Caco-2 (cell line): ENCODE measurements at regions not wholly inside any gene's neighbourhood (a gene's known extent, or its start where the extent isn't known, plus 50 kb on each side); places are given as distances from the start of the nearest gene placed in this dataset.

Source experiments
- BruUV-seq: library from RNA; stranded (reverse); fragments of 400-500 nt; replicated peaks from 2 replicates; lab custom pipeline; 2021; lab: Mats Ljungman, UMichigan
- CTCF ChIA-PET: fragments of 300-600 bp; sonication (Branson Sonifier 250); formaldehyde crosslinking; loops from one replicate; lab custom pipeline; 2022; ENCODE audit warnings: antibody characterized with exemption; lab: Charles Lee
- POLR2A ChIA-PET: fragments of 300-600 bp; sonication (Branson Sonifier 250); formaldehyde crosslinking; loops from one replicate; lab custom pipeline; 2022; ENCODE audit warnings: antibody characterized with exemption; lab: Charles Lee
- DNase-seq, 2 experiments: peaks; one replicate each; pipeline versions ENCODE4 v3.0.0 to v3.0.0-alpha.2; 2020 to 2022
- H3K27me3 ChIP-seq: replicated peaks from 2 replicates; pipeline ENCODE4 v1.6.0; 2011; ENCODE audit warnings: low read length; ENCODE audit not compliant: control insufficient read depth, insufficient read depth
- H3K36me3 ChIP-seq: 2 replicates; pipeline ENCODE4 v1.5.1; 2011; ENCODE audit warnings: low read length; ENCODE audit not compliant: control insufficient read depth, insufficient read depth
- H3K4me1 ChIP-seq: fragments of 250-450 bp; sonication (Bioruptor Pico); 2 replicates; pipeline ENCODE4 v1.5.1; 2020; ENCODE audit warnings: mild to moderate bottlenecking
- H3K4me3 ChIP-seq: 2 replicates; pipeline ENCODE4 v1.5.1; 2011; ENCODE audit warnings: low read depth, mild to moderate bottlenecking, control low read depth, low read length
- H3K9me3 ChIP-seq: fragments of 250-450 bp; sonication (Bioruptor Pico); 2 replicates; pipeline ENCODE4 v1.5.1; 2020; ENCODE audit warnings: mild to moderate bottlenecking, moderate library complexity
- H3K27ac Mint-ChIP-seq: one replicate; pipeline ENCODE4 v1.8.0; 2022; ENCODE audit warnings: mixed read lengths; ENCODE audit not compliant: unreplicated experiment
- H3K27me3 Mint-ChIP-seq: one replicate; pipeline ENCODE4 v1.8.0; 2022; ENCODE audit warnings: mixed read lengths; ENCODE audit not compliant: insufficient read depth, unreplicated experiment
- H3K36me3 Mint-ChIP-seq: one replicate; pipeline ENCODE4 v1.8.0; 2022; ENCODE audit warnings: mild to moderate bottlenecking, mixed read lengths; ENCODE audit not compliant: insufficient read depth, unreplicated experiment
- H3K4me1 Mint-ChIP-seq: one replicate; pipeline ENCODE4 v1.8.0; 2022; ENCODE audit warnings: low read depth, mixed read lengths; ENCODE audit not compliant: unreplicated experiment
- H3K4me3 Mint-ChIP-seq: one replicate; pipeline ENCODE4 v1.8.0; 2022; ENCODE audit warnings: mild to moderate bottlenecking, moderate library complexity, mixed read lengths; ENCODE audit not compliant: unreplicated experiment
- H3K9me3 Mint-ChIP-seq: one replicate; pipeline ENCODE4 v1.8.0; 2022; ENCODE audit warnings: mixed read lengths; ENCODE audit not compliant: unreplicated experiment
- intact Hi-C: fragments of 100-400 bp; cut with micrococcal nuclease; formaldehyde crosslinking; loops from one replicate; pipeline ENCODE4 v1.10.0; 2022; ENCODE audit not compliant: unreplicated experiment
- TF ChIP-seq, protein P1 (sequence below), 2 experiments: fragments of 200-600 bp in 1 of 2; IDR thresholded peaks; 1 replicate in 1 of 2; 2 replicates in 1 of 2; pipeline versions ENCODE4 v1.5.1 to v1.8.0; 2011 to 2022; ENCODE audit warnings: antibody characterized with exemption in 1 of 2, control low read depth in 1 of 2, inconsistent platforms in 1 of 2, low read depth in 1 of 2, low read length in 1 of 2, mild to moderate bottlenecking in 1 of 2, moderate library complexity in 1 of 2; ENCODE audit not compliant: insufficient read depth in 1 of 2, severe bottlenecking in 1 of 2, unreplicated experiment in 1 of 2

GRCh38 chr18:73741946-73742345, 405.7 kb downstream of the FBXO15 start:
- Histone ChIP-seq H3K4me3 (no peak overlapping the region), H3K27me3 (no peaks in the 10 kb centered on the region), H3K4me1 (no peaks in the 10 kb centered on the region), H3K36me3 (no peaks in the 10 kb centered on the region), H3K9me3 (no peaks in the 10 kb centered on the region)
- no peak for DNase-seq
- no peaks in the 10 kb centered on the region for H3K4me1 Mint-ChIP-seq
- H3K36me3 Mint-ChIP-seq = no peaks in the 10 kb centered on the region
- TF ChIP-seq, protein P1, sequence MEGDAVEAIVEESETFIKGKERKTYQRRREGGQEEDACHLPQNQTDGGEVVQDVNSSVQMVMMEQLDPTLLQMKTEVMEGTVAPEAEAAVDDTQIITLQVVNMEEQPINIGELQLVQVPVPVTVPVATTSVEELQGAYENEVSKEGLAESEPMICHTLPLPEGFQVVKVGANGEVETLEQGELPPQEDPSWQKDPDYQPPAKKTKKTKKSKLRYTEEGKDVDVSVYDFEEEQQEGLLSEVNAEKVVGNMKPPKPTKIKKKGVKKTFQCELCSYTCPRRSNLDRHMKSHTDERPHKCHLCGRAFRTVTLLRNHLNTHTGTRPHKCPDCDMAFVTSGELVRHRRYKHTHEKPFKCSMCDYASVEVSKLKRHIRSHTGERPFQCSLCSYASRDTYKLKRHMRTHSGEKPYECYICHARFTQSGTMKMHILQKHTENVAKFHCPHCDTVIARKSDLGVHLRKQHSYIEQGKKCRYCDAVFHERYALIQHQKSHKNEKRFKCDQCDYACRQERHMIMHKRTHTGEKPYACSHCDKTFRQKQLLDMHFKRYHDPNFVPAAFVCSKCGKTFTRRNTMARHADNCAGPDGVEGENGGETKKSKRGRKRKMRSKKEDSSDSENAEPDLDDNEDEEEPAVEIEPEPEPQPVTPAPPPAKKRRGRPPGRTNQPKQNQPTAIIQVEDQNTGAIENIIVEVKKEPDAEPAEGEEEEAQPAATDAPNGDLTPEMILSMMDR (IDR thresholded peaks at IDR 0.05; ENCODE audit: insufficient read depth in 1 of 2, low read depth in 1 of 2, low read length in 1 of 2, severe bottlenecking in 1 of 2, unreplicated experiment in 1 of 2) = no peak
- no peak overlapping the region for H3K27ac Mint-ChIP-seq
- POLR2A ChIA-PET = no interaction called here
- H3K9me3 Mint-ChIP-seq = no peaks in the 10 kb centered on the region
- intact Hi-C loops = no loop called here
- H3K4me3 Mint-ChIP-seq = no peak overlapping the region
- CTCF ChIA-PET = no interaction called here
- peaks cover 12% of the 10 kb centered on the region for H3K27me3 Mint-ChIP-seq
- BruUV-seq = no TSS peak

DNA sequence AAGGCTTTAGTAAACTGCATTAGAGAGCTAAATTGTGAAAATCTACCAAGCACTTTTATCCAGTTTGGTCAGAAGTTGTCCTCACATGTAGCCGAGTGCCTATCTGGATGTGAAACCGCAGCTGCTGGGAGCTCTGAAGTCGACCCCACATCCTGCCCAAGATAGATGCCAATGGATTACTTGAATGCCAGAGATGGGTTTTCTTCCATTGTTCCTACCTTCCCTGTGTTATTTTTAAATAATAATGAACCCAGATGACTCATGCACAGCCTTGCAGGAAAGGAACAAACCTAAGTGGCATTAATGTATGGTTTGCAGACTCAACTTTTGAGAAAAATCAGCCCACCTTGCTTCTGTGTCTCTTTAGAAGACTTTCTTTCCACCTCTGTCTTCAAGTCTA, 408.5 kb downstream of the FBXO15 start:
- intact Hi-C loops = no loop called here
- no peaks in the 10 kb centered on the region for H3K9me3 ChIP-seq
- Mint-ChIP-seq H3K27me3 (peaks cover 16% of the 10 kb centered on the region), H3K4me1 (no peaks in the 10 kb centered on the region), H3K27ac (no peak overlapping the region), H3K9me3 (no peaks in the 10 kb centered on the region), H3K36me3 (no peaks in the 10 kb centered on the region), H3K4me3 (no peak overlapping the region)
- BruUV-seq = no TSS peak
- no peak for DNase-seq
- no peak overlapping the region for H3K4me3 ChIP-seq
- TF ChIP-seq, protein P1 (IDR thresholded peaks at IDR 0.05; ENCODE audit: insufficient read depth in 1 of 2, low read depth in 1 of 2, low read length in 1 of 2, severe bottlenecking in 1 of 2, unreplicated experiment in 1 of 2) = no peak
- H3K27me3 ChIP-seq = no peaks in the 10 kb centered on the region
- POLR2A ChIA-PET = no interaction called here
- no peaks in the 10 kb centered on the region for H3K36me3 ChIP-seq
- CTCF ChIA-PET = no interaction called here
- H3K4me1 ChIP-seq = no peaks in the 10 kb centered on the region

DNA sequence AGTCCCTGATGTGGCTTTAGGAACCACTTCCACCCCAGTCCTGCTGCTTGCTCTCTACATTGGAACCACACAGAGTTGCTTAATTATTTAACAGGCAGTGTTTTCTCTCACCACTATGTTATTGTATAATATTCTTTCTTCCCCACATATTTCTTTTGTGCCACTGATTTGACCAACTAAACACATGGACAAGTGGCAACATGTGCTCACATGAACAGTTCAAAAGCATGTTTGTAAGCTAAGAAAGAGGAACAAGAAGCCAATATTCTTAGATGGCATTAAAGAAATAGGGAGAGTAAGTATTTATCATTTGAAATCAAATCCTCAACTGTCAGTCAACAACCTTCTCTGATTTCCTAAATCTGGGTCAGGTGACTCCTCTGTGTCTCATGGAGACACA, 409.6 kb downstream of the FBXO15 start:
- H3K9me3 Mint-ChIP-seq = no peaks in the 10 kb centered on the region
- Histone ChIP-seq H3K4me3 (no peak overlapping the region), H3K9me3 (no peaks in the 10 kb centered on the region), H3K27me3 (no peaks in the 10 kb centered on the region), H3K36me3 (no peaks in the 10 kb centered on the region), H3K4me1 (no peaks in the 10 kb centered on the region)
- no peak overlapping the region for H3K27ac Mint-ChIP-seq
- H3K4me3 Mint-ChIP-seq = no peak overlapping the region
- H3K27me3 Mint-ChIP-seq = peaks cover 9% of the 10 kb centered on the region
- intact Hi-C loops = no loop called here
- H3K36me3 Mint-ChIP-seq = no peaks in the 10 kb centered on the region
- POLR2A ChIA-PET = no interaction called here
- DNase-seq = no peak
- CTCF ChIA-PET = no interaction called here
- no TSS peak for BruUV-seq
- TF ChIP-seq, protein P1 (IDR thresholded peaks at IDR 0.05; ENCODE audit: insufficient read depth in 1 of 2, low read depth in 1 of 2, low read length in 1 of 2, severe bottlenecking in 1 of 2, unreplicated experiment in 1 of 2) = no peak
- H3K4me1 Mint-ChIP-seq = no peaks in the 10 kb centered on the region
